ENCODE measurements at regions not wholly inside any gene's neighbourhood (a gene's known extent, or its start where the extent isn't known, plus 50 kb on each side); places are given as distances from the start of the nearest gene placed in this dataset.

GRCh38 chr2:184527058-184527457, 71.3 kb upstream of the ZNF804A start:
- Histone ChIP-seq H3K4me3 (ENCODE audit: control insufficient read depth in 2 of 3, extremely low read depth in 1 of 3, insufficient read depth in 2 of 3, low read depth in 1 of 3, low read length in 3 of 3) (no peak overlapping the region), H3K27me3 (ENCODE audit: control insufficient read depth, extremely low read depth, insufficient read depth, low read length) (no peaks in the 10 kb centered on the region), H3K4me2 (ENCODE audit: control insufficient read depth, extremely low read depth, insufficient read depth, low read depth, low read length) (no peak overlapping the region), H3K9me1 (ENCODE audit: control insufficient read depth, extremely low read depth, insufficient read depth, low read length) (no peaks in the 10 kb centered on the region), H2AFZ (ENCODE audit: control insufficient read depth, low read length) (no peak overlapping the region), H3K27ac (ENCODE audit: control insufficient read depth, insufficient read depth, low read length) (no peak overlapping the region), H3K4me1 (ENCODE audit: control insufficient read depth, extremely low read depth, insufficient read depth, low read length) (no peaks in the 10 kb centered on the region), H3K9me3 (ENCODE audit: control insufficient read depth, low read depth, low read length) (peaks cover 5% of the 10 kb centered on the region), H3K9ac (ENCODE audit: control insufficient read depth, extremely low read depth, insufficient read depth, low read length) (no peak overlapping the region), H3K36me3 (ENCODE audit: control insufficient read depth in 2 of 2, extremely low read depth in 1 of 2, insufficient read depth in 2 of 2, low read length in 2 of 2) (no peaks in the 10 kb centered on the region), H4K20me1 (ENCODE audit: control insufficient read depth, extremely low read depth, insufficient read depth, low read length) (no peaks in the 10 kb centered on the region), H3K79me2 (ENCODE audit: control insufficient read depth, insufficient read depth, low read length) (no peaks in the 10 kb centered on the region)
- dilution Hi-C loops (cut with MboI; ENCODE audit: extremely low pct_ligation_motif_present, low sequenced_read_pairs): no loop called here
- FAIRE-seq (no peak), DNase-seq (ENCODE audit: low read depth, low spot score) (no peak)
- TF ChIP-seq EZH2 (IDR thresholded peaks at IDR 0.05; ENCODE audit: low read length) (no peak), CTCF (optimal IDR thresholded peaks at IDR 0.05 in 1 of 3, IDR thresholded peaks at IDR 0.05 in 1 of 3, conservative IDR thresholded peaks at IDR 0.05 in 1 of 3; ENCODE audit: extremely low read depth in 1 of 3, insufficient read depth in 2 of 3, low read length in 3 of 3) (no peak)

GRCh38 chr2:184528119-184528518, 70.2 kb upstream of the ZNF804A start:
- Histone ChIP-seq H3K9me1 (ENCODE audit: control insufficient read depth, extremely low read depth, insufficient read depth, low read length) (no peaks in the 10 kb centered on the region), H3K79me2 (ENCODE audit: control insufficient read depth, insufficient read depth, low read length) (no peaks in the 10 kb centered on the region), H3K4me3 (ENCODE audit: control insufficient read depth in 2 of 3, extremely low read depth in 1 of 3, insufficient read depth in 2 of 3, low read depth in 1 of 3, low read length in 3 of 3) (no peak overlapping the region), H3K9me3 (ENCODE audit: control insufficient read depth, low read depth, low read length) (peaks cover 5% of the 10 kb centered on the region), H4K20me1 (ENCODE audit: control insufficient read depth, extremely low read depth, insufficient read depth, low read length) (no peaks in the 10 kb centered on the region), H3K27ac (ENCODE audit: control insufficient read depth, insufficient read depth, low read length) (no peak overlapping the region), H3K4me1 (ENCODE audit: control insufficient read depth, extremely low read depth, insufficient read depth, low read length) (no peaks in the 10 kb centered on the region), H2AFZ (ENCODE audit: control insufficient read depth, low read length) (no peak overlapping the region), H3K27me3 (ENCODE audit: control insufficient read depth, extremely low read depth, insufficient read depth, low read length) (no peaks in the 10 kb centered on the region), H3K9ac (ENCODE audit: control insufficient read depth, extremely low read depth, insufficient read depth, low read length) (no peak overlapping the region), H3K36me3 (ENCODE audit: control insufficient read depth in 2 of 2, extremely low read depth in 1 of 2, insufficient read depth in 2 of 2, low read length in 2 of 2) (no peaks in the 10 kb centered on the region), H3K4me2 (ENCODE audit: control insufficient read depth, extremely low read depth, insufficient read depth, low read depth, low read length) (no peak overlapping the region)
- DNase-seq (ENCODE audit: low read depth, low spot score) (no peak), FAIRE-seq (no peak)
- TF ChIP-seq EZH2 (IDR thresholded peaks at IDR 0.05; ENCODE audit: low read length): no peak
- TF ChIP-seq CTCF (optimal IDR thresholded peaks at IDR 0.05 in 1 of 3, IDR thresholded peaks at IDR 0.05 in 1 of 3, conservative IDR thresholded peaks at IDR 0.05 in 1 of 3; ENCODE audit: extremely low read depth in 1 of 3, insufficient read depth in 2 of 3, low read length in 3 of 3): no peak
- dilution Hi-C loops (cut with MboI; ENCODE audit: extremely low pct_ligation_motif_present, low sequenced_read_pairs): no loop called here

Data from keratinocyte (primary cell).